Keratinocyte (primary cell): ENCODE measurements at regions not wholly inside any gene's neighbourhood (a gene's known extent, or its start where the extent isn't known, plus 50 kb on each side); places are given as distances from the start of the nearest gene placed in this dataset.

Experiments
- DNase-seq: peaks from one replicate; pipeline ENCODE4 v3.0.0-alpha.2; 2011; ENCODE audit warnings: low read depth, missing footprints, low spot score
- FAIRE-seq: peaks from 2 replicates; lab custom pipeline; 2011; peaks lifted over from hg19 to GRCh38; lab: Jason Lieb, UNC
- H2AFZ ChIP-seq: 2 replicates; pipeline ENCODE4 v1.6.0; 2012; ENCODE audit warnings: low read length, control low read depth, inconsistent platforms; ENCODE audit not compliant: control insufficient read depth
- H3K27ac ChIP-seq: 2 replicates; pipeline ENCODE4 v1.5.1; 2011; ENCODE audit warnings: low read length; ENCODE audit not compliant: control insufficient read depth, insufficient read depth
- H3K27me3 ChIP-seq: 3 replicates; pipeline ENCODE4 v1.6.0; 2011; ENCODE audit warnings: low read length; ENCODE audit not compliant: control insufficient read depth, insufficient read depth; ENCODE audit errors: extremely low read depth
- H3K36me3 ChIP-seq, 2 experiments: 2 replicates in 1 of 2; 3 replicates in 1 of 2; pipeline ENCODE4 v1.5.1; 2011; ENCODE audit warnings: low read length in 2 of 2, mild to moderate bottlenecking in 1 of 2; ENCODE audit not compliant: control insufficient read depth in 2 of 2, insufficient read depth in 2 of 2; ENCODE audit errors: extremely low read depth in 1 of 2
- H3K4me1 ChIP-seq: 3 replicates; pipeline ENCODE4 v1.5.1; 2011; ENCODE audit warnings: low read length; ENCODE audit not compliant: control insufficient read depth, insufficient read depth; ENCODE audit errors: extremely low read depth
- H3K4me2 ChIP-seq: 3 replicates; pipeline ENCODE4 v1.6.0; 2011; ENCODE audit warnings: low read depth, low read length; ENCODE audit not compliant: control insufficient read depth, insufficient read depth; ENCODE audit errors: extremely low read depth
- H3K4me3 ChIP-seq, 3 experiments: fragments of 200-600 bp in 1 of 3; sonication (generic) in 1 of 3; 2 replicates in 2 of 3; 3 replicates in 1 of 3; pipeline ENCODE4 v1.5.1; 2011 to 2016; ENCODE audit warnings: low read length in 3 of 3, mild to moderate bottlenecking in 3 of 3, control low read depth in 2 of 3, inconsistent platforms in 1 of 3, low read depth in 1 of 3, mixed read lengths in 1 of 3, mixed run types in 1 of 3, moderate library complexity in 1 of 3; ENCODE audit not compliant: control insufficient read depth in 2 of 3, insufficient read depth in 2 of 3; ENCODE audit errors: extremely low read depth in 1 of 3
- H3K79me2 ChIP-seq: 2 replicates; pipeline ENCODE4 v1.6.0; 2012; ENCODE audit warnings: low read length; ENCODE audit not compliant: control insufficient read depth, insufficient read depth
- H3K9ac ChIP-seq: 3 replicates; pipeline ENCODE4 v1.6.0; 2011; ENCODE audit warnings: low read length; ENCODE audit not compliant: control insufficient read depth, insufficient read depth; ENCODE audit errors: extremely low read depth
- H3K9me1 ChIP-seq: 3 replicates; pipeline ENCODE4 v1.6.0; 2011; ENCODE audit warnings: low read length; ENCODE audit not compliant: control insufficient read depth, insufficient read depth; ENCODE audit errors: extremely low read depth
- H3K9me3 ChIP-seq: 2 replicates; pipeline ENCODE4 v1.5.1; 2012; ENCODE audit warnings: low read depth, low read length; ENCODE audit not compliant: control insufficient read depth
- H4K20me1 ChIP-seq: 3 replicates; pipeline ENCODE4 v1.6.0; 2011; ENCODE audit warnings: low read length; ENCODE audit not compliant: control insufficient read depth, insufficient read depth; ENCODE audit errors: extremely low read depth
- EZH2 ChIP-seq: IDR thresholded peaks from one replicate; pipeline ENCODE4 v1.6.1; 2012; ENCODE audit warnings: inconsistent platforms, mild to moderate bottlenecking, low read length, moderate library complexity
- dilution Hi-C: fragments of 300-500 bp; cut with MboI; formaldehyde crosslinking; loops from one replicate; pipeline ENCODE4 v1.7.0; 2020; ENCODE audit warnings: low sequenced_read_pairs; ENCODE audit not compliant: extremely low pct_ligation_motif_present
- TF ChIP-seq, protein P1 (sequence below), 3 experiments: IDR thresholded peaks in 1 of 3; conservative IDR thresholded peaks in 1 of 3; optimal IDR thresholded peaks in 1 of 3; 2 replicates in 2 of 3; 3 replicates in 1 of 3; pipeline versions ENCODE3 to v1.5.1; 2011; ENCODE audit warnings: low read length in 3 of 3, mild to moderate bottlenecking in 3 of 3, moderate library complexity in 2 of 3, control low read depth in 1 of 3, inconsistent platforms in 1 of 3; ENCODE audit not compliant: insufficient read depth in 2 of 3; ENCODE audit errors: extremely low read depth in 1 of 3

DNA sequence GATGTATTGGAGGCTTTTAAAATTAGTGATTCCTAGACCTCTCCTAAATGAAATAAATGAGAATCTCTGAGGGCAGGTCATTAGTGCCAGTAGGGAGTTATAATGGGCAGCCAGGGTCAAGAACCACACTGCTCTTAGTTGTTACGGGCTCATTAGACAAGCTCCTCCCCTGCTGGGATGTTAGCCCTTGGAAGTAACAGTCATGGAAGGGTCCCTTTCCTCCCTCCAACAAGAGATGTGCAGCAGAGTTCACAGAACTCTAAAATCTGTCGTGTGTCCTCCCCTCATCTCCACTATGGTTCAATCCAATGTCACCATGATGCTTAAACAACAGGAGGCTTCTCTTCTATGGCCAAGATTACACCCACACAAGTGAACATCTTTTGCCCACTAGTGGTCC lies 419.5 kb downstream of the INSC start:
- H3K4me2 ChIP-seq, result no peak overlapping the region
- FAIRE-seq, result no peak
- TF ChIP-seq, protein P1, sequence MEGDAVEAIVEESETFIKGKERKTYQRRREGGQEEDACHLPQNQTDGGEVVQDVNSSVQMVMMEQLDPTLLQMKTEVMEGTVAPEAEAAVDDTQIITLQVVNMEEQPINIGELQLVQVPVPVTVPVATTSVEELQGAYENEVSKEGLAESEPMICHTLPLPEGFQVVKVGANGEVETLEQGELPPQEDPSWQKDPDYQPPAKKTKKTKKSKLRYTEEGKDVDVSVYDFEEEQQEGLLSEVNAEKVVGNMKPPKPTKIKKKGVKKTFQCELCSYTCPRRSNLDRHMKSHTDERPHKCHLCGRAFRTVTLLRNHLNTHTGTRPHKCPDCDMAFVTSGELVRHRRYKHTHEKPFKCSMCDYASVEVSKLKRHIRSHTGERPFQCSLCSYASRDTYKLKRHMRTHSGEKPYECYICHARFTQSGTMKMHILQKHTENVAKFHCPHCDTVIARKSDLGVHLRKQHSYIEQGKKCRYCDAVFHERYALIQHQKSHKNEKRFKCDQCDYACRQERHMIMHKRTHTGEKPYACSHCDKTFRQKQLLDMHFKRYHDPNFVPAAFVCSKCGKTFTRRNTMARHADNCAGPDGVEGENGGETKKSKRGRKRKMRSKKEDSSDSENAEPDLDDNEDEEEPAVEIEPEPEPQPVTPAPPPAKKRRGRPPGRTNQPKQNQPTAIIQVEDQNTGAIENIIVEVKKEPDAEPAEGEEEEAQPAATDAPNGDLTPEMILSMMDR (optimal IDR thresholded peaks at IDR 0.05 in 1 of 3, IDR thresholded peaks at IDR 0.05 in 1 of 3, conservative IDR thresholded peaks at IDR 0.05 in 1 of 3; ENCODE audit: extremely low read depth in 1 of 3, insufficient read depth in 2 of 3, low read length in 3 of 3), result no peak
- no peak for TF ChIP-seq EZH2
- no peak overlapping the region for H3K4me3 ChIP-seq
- H3K79me2 ChIP-seq, result no peaks in the 10 kb centered on the region
- dilution Hi-C loops, result no loop called here
- H4K20me1 ChIP-seq, result no peaks in the 10 kb centered on the region
- no peaks in the 10 kb centered on the region for H3K9me3 ChIP-seq
- H3K27ac ChIP-seq, result no peak overlapping the region
- no peak overlapping the region for H3K9ac ChIP-seq
- no peak overlapping the region for H2AFZ ChIP-seq
- H3K27me3 ChIP-seq, result no peaks in the 10 kb centered on the region
- H3K4me1 ChIP-seq, result no peaks in the 10 kb centered on the region
- H3K36me3 ChIP-seq, result no peaks in the 10 kb centered on the region
- no peak for DNase-seq
- H3K9me1 ChIP-seq, result no peaks in the 10 kb centered on the region

DNA sequence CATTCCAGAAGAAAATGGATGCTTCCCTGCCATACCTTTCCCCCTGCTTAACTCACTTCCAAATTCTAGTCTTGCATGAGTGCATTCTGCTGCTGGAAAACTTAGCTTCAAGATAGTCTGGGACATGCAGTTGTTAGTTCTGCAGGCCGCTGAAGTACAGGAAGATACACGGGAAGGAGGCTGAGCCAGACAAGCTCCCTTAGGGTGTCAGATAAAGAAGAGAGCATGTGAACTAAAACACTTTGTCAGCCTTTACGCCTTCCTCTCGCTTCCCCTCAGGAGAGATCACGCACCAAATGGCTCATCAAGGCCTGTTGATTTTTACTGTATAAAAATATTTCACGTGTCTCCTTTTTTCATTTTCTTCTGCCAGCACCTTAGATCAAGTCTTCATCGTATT lies 420.7 kb downstream of the INSC start:
- no peaks in the 10 kb centered on the region for H3K9me3 ChIP-seq
- FAIRE-seq (no peak), DNase-seq (no peak)
- dilution Hi-C loops, result no loop called here
- no peak overlapping the region for H3K4me3 ChIP-seq
- no peaks in the 10 kb centered on the region for H3K27me3 ChIP-seq
- H4K20me1 ChIP-seq, result no peaks in the 10 kb centered on the region
- H3K27ac ChIP-seq, result no peak overlapping the region
- H3K4me2 ChIP-seq, result no peak overlapping the region
- no peak overlapping the region for H3K9ac ChIP-seq
- no peak for TF ChIP-seq EZH2
- TF ChIP-seq, protein P1 (optimal IDR thresholded peaks at IDR 0.05 in 1 of 3, IDR thresholded peaks at IDR 0.05 in 1 of 3, conservative IDR thresholded peaks at IDR 0.05 in 1 of 3; ENCODE audit: extremely low read depth in 1 of 3, insufficient read depth in 2 of 3, low read length in 3 of 3), result no peak
- no peak overlapping the region for H2AFZ ChIP-seq
- no peaks in the 10 kb centered on the region for H3K4me1 ChIP-seq
- H3K79me2 ChIP-seq, result no peaks in the 10 kb centered on the region
- no peaks in the 10 kb centered on the region for H3K36me3 ChIP-seq
- no peaks in the 10 kb centered on the region for H3K9me1 ChIP-seq
